Thyroid gland (tissue), 4 donors: ENCODE measurements at regions not wholly inside any gene's neighbourhood (a gene's known extent, or its start where the extent isn't known, plus 50 kb on each side); places are given as distances from the start of the nearest gene placed in this dataset.
A peak's percentile ranks its signal among the peaks of the same experiment; 100 is the strongest.

Source experiments
- DNase-seq, 2 donors: peaks; one replicate each; pipeline ENCODE4 v3.0.0-alpha.2; 2019
- H3K27ac ChIP-seq, 3 donors: fragments of 200-600 bp; sonication (generic); 1 replicate in 2 of 3; 2 replicates in 1 of 3; pipeline ENCODE4 v1.5.1; 2016 to 2019; ENCODE audit warnings: mild to moderate bottlenecking in 1 of 3, moderate library complexity in 1 of 3
- H3K27me3 ChIP-seq: fragments of 200-600 bp; sonication (generic); one replicate; pipeline ENCODE4 v1.5.1; 2019
- H3K36me3 ChIP-seq, 2 donors: fragments of 200-600 bp; sonication (generic); one replicate each; pipeline ENCODE4 v1.5.1; 2016 to 2019
- H3K4me1 ChIP-seq, 2 donors: fragments of 200-600 bp; sonication (generic); one replicate each; pipeline ENCODE4 v1.5.1; 2017 to 2019
- H3K4me3 ChIP-seq, 3 donors: fragments of 200-600 bp; sonication (generic); replicated peaks in 1 of 3; 1 replicate in 2 of 3; 2 replicates in 1 of 3; pipeline ENCODE4 v1.5.1; 2016; ENCODE audit warnings: mild to moderate bottlenecking in 1 of 3
- H3K9me3 ChIP-seq: fragments of 200-600 bp; sonication (generic); one replicate; pipeline ENCODE4 v1.5.1; 2017
- POLR2A ChIP-seq, 2 donors: fragments of 450-650 bp; IDR thresholded peaks; one replicate each; pipeline ENCODE4 v1.6.1; 2017; ENCODE audit warnings: antibody characterized with exemption in 2 of 2, mild to moderate bottlenecking in 2 of 2, moderate library complexity in 1 of 2
- WGBS, 2 donors: methylation state at CpG; one replicate each; pipeline ENCODE4 v1.1.5; 2017; 5-methylcytosine and 5-hydroxymethylcytosine counted together
- intact Hi-C: fragments of 100-400 bp; cut with DNase I; formaldehyde crosslinking; loops from one replicate; pipeline ENCODE4 v1.15.1; 2023
- TF ChIP-seq, protein P1 (sequence below), 6 experiments: fragments of 200-600 bp in 3 of 6; fragments of 450-650 bp in 3 of 6; sonication (generic) in 3 of 6; IDR thresholded peaks; one replicate each; pipeline ENCODE4 v1.5.1; 2016 to 2019; ENCODE audit warnings: antibody characterized with exemption in 6 of 6, mild to moderate bottlenecking in 2 of 6, inconsistent platforms in 1 of 6, moderate library complexity in 1 of 6

DNA sequence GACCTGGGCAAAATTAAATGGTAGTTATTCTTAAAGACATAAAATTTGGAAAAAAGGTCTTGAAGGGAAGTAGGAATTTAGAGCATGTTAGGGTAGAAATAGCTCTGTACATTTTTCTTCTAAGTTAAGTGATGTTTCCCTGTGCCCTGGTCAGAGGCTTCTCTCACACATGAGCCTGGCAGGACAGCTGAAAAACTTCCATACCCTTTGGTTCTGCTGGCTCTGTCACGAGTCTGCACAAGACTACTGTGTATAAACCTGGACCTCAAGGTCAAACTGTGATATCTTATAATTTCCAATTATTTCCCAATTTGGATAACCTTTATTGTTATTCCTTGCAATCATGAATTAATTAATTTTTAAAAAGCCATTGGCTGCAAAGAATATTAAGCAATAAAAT, 664.7 kb downstream of the BCL11A start:
- intact Hi-C loops: no loop called here
- DNase-seq: no peak
- TF ChIP-seq, protein P1, sequence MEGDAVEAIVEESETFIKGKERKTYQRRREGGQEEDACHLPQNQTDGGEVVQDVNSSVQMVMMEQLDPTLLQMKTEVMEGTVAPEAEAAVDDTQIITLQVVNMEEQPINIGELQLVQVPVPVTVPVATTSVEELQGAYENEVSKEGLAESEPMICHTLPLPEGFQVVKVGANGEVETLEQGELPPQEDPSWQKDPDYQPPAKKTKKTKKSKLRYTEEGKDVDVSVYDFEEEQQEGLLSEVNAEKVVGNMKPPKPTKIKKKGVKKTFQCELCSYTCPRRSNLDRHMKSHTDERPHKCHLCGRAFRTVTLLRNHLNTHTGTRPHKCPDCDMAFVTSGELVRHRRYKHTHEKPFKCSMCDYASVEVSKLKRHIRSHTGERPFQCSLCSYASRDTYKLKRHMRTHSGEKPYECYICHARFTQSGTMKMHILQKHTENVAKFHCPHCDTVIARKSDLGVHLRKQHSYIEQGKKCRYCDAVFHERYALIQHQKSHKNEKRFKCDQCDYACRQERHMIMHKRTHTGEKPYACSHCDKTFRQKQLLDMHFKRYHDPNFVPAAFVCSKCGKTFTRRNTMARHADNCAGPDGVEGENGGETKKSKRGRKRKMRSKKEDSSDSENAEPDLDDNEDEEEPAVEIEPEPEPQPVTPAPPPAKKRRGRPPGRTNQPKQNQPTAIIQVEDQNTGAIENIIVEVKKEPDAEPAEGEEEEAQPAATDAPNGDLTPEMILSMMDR (IDR thresholded peaks at IDR 0.05): no peak
- no peak for TF ChIP-seq POLR2A (IDR thresholded peaks at IDR 0.05)

DNA sequence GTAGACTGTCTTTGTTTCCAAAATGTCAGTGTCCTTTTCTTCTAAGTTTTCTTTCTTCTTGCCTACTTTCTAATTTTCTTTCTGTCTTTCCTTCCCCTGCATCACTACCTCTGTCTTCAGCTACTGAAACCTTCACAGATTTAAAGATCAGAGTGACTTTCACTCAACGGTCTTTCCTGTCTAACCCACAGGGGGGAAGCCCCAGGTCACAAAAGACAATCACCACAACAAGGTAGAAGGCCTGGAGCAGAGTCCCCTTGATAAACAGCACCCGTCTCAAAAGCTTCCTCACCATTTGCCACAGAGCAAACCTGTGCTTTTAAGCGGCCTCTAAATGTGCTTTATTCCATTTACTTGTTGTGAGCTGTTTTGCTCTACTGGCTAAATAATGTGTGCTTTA, 665.4 kb downstream of the BCL11A start:
- Histone ChIP-seq H3K36me3 (no peaks in the 10 kb centered on the region), H3K27me3 (no peaks in the 10 kb centered on the region), H3K27ac (no peak overlapping the region), H3K4me3 (no peak overlapping the region), H3K9me3 (no peaks in the 10 kb centered on the region), H3K4me1 (peaks cover 4 to 9% of the 10 kb centered on the region in 2 donors)
- DNase-seq: no peak
- no peak for TF ChIP-seq POLR2A (IDR thresholded peaks at IDR 0.05)
- TF ChIP-seq, protein P1 (IDR thresholded peaks at IDR 0.05): no peak
- intact Hi-C loops: no loop called here
- 51 to 72% methylated on average over 3 of the region's 3 CpGs for WGBS, 2 donors

More for the DNA sequence above, 664.7 kb downstream of the BCL11A start:
- H3K4me3 ChIP-seq: no peak overlapping the region
- H3K27ac ChIP-seq: no peak overlapping the region
- H3K4me1 ChIP-seq: peaks cover 4 to 9% of the 10 kb centered on the region in 2 donors
- no peaks in the 10 kb centered on the region for H3K9me3 ChIP-seq
- H3K36me3 ChIP-seq: no peaks in the 10 kb centered on the region
- WGBS, 2 donors: 68 to 92% methylated on average over 1 of the region's 1 CpG
- no peaks in the 10 kb centered on the region for H3K27me3 ChIP-seq

GRCh38 chr2:59887366-59887765, 666.1 kb downstream of the BCL11A start:
- Histone ChIP-seq H3K27me3 (no peaks in the 10 kb centered on the region), H3K4me1 (peaks cover 4 to 9% of the 10 kb centered on the region in 2 donors), H3K27ac (no peak overlapping the region), H3K9me3 (no peaks in the 10 kb centered on the region), H3K36me3 (no peaks in the 10 kb centered on the region), H3K4me3 (no peak overlapping the region)
- intact Hi-C loops: no loop called here
- 2 to 23% methylated on average over 3 of the region's 3 CpGs for WGBS, 2 donors
- TF ChIP-seq, protein P1 (IDR thresholded peaks at IDR 0.05): no peak
- no peak for TF ChIP-seq POLR2A (IDR thresholded peaks at IDR 0.05)
- DNase-seq: peak; percentile 9 to 27

GRCh38 chr2:59886759-59887158, 666.7 kb downstream of the BCL11A start:
- Histone ChIP-seq H3K9me3 (no peaks in the 10 kb centered on the region), H3K27me3 (no peaks in the 10 kb centered on the region), H3K27ac (no peak overlapping the region), H3K4me3 (no peak overlapping the region), H3K36me3 (no peaks in the 10 kb centered on the region), H3K4me1 (peaks cover 4 to 9% of the 10 kb centered on the region in 2 donors)
- WGBS, 2 donors: 81 to 86% methylated on average over 3 of the region's 3 CpGs
- no peak for DNase-seq
- intact Hi-C loops: no loop called here
- TF ChIP-seq POLR2A (IDR thresholded peaks at IDR 0.05): no peak
- TF ChIP-seq, protein P1 (IDR thresholded peaks at IDR 0.05): no peak

DNA sequence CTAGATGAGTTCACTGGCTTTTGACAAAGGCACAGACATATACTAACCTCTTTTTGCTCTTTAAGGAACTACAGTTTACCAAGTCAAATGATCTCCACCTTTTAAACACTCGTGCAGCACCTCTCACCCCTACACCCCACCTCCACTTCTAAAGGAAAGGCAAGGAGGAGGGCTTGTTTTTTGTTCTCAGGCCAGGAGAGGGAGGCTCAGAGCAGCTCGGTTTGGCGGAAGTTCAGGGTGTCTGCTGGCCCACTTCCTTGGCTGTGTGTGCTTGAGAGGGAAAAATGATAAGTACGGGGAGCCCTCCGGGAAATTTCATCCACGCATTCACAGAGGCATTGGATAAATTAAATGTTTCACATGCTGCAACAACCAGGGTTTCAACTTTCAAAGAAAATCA, 667.9 kb downstream of the BCL11A start:
- TF ChIP-seq POLR2A (IDR thresholded peaks at IDR 0.05): no peak
- TF ChIP-seq, protein P1 (IDR thresholded peaks at IDR 0.05): no peak
- no peaks in the 10 kb centered on the region for H3K9me3 ChIP-seq
- H3K27me3 ChIP-seq: no peaks in the 10 kb centered on the region
- peak; percentile 14 to 35 for DNase-seq
- WGBS, 2 donors: 33 to 38% methylated on average over 6 of the region's 6 CpGs
- intact Hi-C loops: no loop called here
- no peaks in the 10 kb centered on the region for H3K36me3 ChIP-seq
- no peak overlapping the region for H3K27ac ChIP-seq
- H3K4me3 ChIP-seq: no peak overlapping the region
- H3K4me1 ChIP-seq: peaks cover 4 to 9% of the 10 kb centered on the region in 2 donors
